H7 (cell line): ENCODE measurements at regions not wholly inside any gene's neighbourhood (a gene's known extent, or its start where the extent isn't known, plus 50 kb on each side); places are given as distances from the start of the nearest gene placed in this dataset.

ENCODE experiments used
- DNase-seq: peaks from one replicate; pipeline ENCODE4 v3.0.0; 2012
- H3K27me3 ChIP-seq: 2 replicates; pipeline ENCODE4 v1.6.0; 2011; ENCODE audit warnings: mild to moderate bottlenecking, low read length; ENCODE audit not compliant: control insufficient read depth, insufficient read depth
- H3K36me3 ChIP-seq: replicated peaks from 2 replicates; pipeline ENCODE4 v1.5.1; 2011; ENCODE audit warnings: low read length; ENCODE audit not compliant: control insufficient read depth, insufficient read depth
- H3K4me3 ChIP-seq: 2 replicates; pipeline ENCODE4 v1.5.1; 2011; ENCODE audit warnings: low read depth, mild to moderate bottlenecking, control low read depth, low read length, moderate library complexity; ENCODE audit not compliant: insufficient read depth

GRCh38 chr7:16993543-16993942 lies 111.8 kb upstream of the AGR3 start:
- no peak for DNase-seq
- no peak overlapping the region for H3K4me3 ChIP-seq
- no peaks in the 10 kb centered on the region for H3K27me3 ChIP-seq

GRCh38 chr7:16998481-16999051 lies 116.8 kb upstream of the AGR3 start:
- H3K4me3 ChIP-seq = no peak overlapping the region
- DNase-seq = no peak
- no peaks in the 10 kb centered on the region for H3K36me3 ChIP-seq
- no peaks in the 10 kb centered on the region for H3K27me3 ChIP-seq

More at GRCh38 chr7:16993543-16993942, 111.8 kb upstream of the AGR3 start:
- H3K36me3 ChIP-seq = no peaks in the 10 kb centered on the region

DNA sequence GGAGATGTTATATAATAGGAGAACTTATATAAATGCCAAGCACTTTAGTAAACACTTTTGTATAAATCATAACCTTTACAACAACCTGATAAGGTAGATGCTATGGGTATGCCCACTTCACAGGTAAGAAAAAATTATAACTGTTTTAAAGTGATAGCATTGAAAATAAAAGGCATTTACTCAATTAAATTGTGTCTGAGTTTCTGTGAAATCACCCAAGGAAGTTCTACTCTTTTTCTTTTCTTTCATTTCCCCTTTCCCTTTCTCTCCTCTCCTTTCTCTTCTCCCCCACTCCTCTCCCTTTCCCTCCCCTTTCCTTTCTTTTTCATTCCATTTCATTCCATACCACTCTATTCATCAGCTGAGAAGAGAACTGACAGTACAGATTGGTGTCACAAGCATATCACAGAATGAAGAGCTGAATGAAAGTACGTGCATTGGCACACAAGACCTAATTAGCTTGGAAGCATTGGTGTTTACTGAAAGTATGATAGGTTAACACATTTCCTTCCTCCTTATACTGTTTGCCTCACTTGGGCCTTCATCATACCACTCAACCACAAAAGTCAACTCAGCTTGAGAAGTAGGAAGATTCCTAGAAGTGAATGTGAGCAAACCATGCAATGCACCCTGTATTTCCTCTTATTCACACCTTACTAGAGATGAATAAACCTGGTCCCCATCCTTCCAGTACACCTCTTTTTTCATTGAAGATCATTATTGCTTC lies 117.9 kb upstream of the AGR3 start:
- H3K4me3 ChIP-seq = no peak overlapping the region
- no peaks in the 10 kb centered on the region for H3K27me3 ChIP-seq
- no peaks in the 10 kb centered on the region for H3K36me3 ChIP-seq
- no peak for DNase-seq

- H3K27me3 ChIP-seq = no peaks in the 10 kb centered on the region
- no peaks in the 10 kb centered on the region for H3K36me3 ChIP-seq
- DNase-seq = no peak
- H3K4me3 ChIP-seq = no peak overlapping the region
Measured at GRCh38 chr7:17005271-17005670, 123.5 kb upstream of the AGR3 start.

DNA sequence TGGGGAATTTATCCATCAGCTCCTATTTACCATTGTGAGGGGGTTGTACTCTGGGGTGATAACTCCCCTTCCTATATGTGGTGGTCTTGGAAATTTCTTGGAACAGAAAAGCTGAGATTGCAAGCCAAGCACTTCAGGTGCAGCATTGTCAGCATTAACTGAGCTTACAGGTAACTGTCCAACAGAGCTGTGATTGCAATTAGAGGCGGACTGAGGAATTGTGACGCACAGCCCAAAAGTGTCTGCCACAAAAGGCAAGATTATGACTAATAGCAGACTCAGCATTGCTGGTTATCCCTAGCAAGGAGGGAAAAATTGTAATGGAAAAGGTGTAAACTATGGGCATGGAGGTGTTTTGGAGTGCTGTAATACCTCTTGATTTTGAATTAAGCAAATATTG lies 126.1 kb upstream of the AGR3 start:
- Histone ChIP-seq H3K36me3 (no peaks in the 10 kb centered on the region), H3K27me3 (no peaks in the 10 kb centered on the region), H3K4me3 (no peak overlapping the region)
- no peak for DNase-seq

DNA sequence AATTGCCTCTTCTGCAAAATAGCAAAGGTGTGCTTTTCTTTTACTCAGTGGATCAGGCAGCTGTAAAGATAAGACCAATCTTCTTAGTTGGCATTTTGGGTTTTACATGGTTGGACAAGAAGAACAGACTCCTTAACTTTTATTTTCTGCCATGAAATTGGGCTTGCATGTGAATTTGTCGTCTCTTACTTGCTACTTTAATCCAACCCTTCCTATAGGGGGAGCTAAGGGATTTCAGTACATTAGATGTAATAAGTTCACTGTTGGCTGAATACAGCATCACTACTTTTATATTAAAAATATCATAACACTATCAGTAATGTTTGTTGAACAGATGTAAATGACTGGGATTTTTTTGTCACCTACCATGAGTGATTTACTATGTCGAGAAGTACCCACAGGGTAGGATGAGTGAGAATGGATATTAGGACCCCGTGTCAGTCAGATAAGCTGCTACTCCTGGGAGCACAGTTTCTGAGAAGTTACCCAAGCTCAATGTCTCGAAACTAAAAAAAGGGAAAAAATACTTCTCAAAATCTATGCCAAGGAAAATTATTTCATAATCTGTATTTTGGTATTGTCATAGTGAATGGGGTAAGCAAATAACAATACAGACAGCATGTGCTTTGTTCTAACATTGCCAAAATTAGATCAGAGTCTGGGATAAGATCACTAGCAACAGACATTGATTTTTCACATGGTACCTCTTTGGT lies 127.4 kb upstream of the AGR3 start:
- no peaks in the 10 kb centered on the region for H3K27me3 ChIP-seq
- no peak for DNase-seq
- H3K36me3 ChIP-seq = no peaks in the 10 kb centered on the region
- H3K4me3 ChIP-seq = no peak overlapping the region

DNA sequence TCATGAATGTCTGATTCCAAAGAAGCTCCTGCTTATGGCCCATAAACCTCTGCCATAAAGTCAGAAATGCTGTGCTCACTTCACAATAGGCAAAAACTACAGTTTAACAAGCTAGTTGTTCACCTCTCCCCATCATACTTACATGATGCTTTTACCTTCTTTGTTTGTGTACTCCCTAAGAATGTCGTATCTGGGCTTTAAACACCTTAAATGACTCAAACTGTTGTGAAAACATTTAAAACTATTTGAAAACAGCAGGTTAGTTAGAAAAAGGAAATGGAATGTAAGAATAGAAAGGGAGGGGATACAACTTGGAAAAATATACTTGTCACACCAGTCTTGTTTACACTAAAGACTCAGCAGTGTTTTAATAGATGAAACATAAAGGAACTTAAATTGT lies 128.2 kb upstream of the AGR3 start:
- no peaks in the 10 kb centered on the region for H3K27me3 ChIP-seq
- no peaks in the 10 kb centered on the region for H3K36me3 ChIP-seq
- DNase-seq = no peak
- no peak overlapping the region for H3K4me3 ChIP-seq

- no peak for DNase-seq
- Histone ChIP-seq H3K4me3 (no peak overlapping the region), H3K36me3 (no peaks in the 10 kb centered on the region), H3K27me3 (no peaks in the 10 kb centered on the region)
Measured at GRCh38 chr7:17010637-17011300, 129.0 kb upstream of the AGR3 start.

- H3K36me3 ChIP-seq = no peaks in the 10 kb centered on the region
- no peak overlapping the region for H3K4me3 ChIP-seq
- DNase-seq = no peak
- H3K27me3 ChIP-seq = no peaks in the 10 kb centered on the region
Measured at GRCh38 chr7:17013204-17013603, 131.4 kb upstream of the AGR3 start.

GRCh38 chr7:17014686-17015085 lies 132.9 kb upstream of the AGR3 start:
- no peak for DNase-seq
- Histone ChIP-seq H3K27me3 (no peaks in the 10 kb centered on the region), H3K36me3 (no peaks in the 10 kb centered on the region), H3K4me3 (no peak overlapping the region)

GRCh38 chr7:17015598-17016031 lies 133.8 kb upstream of the AGR3 start:
- no peak overlapping the region for H3K4me3 ChIP-seq
- H3K27me3 ChIP-seq = no peaks in the 10 kb centered on the region
- no peak for DNase-seq
- H3K36me3 ChIP-seq = no peaks in the 10 kb centered on the region

GRCh38 chr7:17016402-17017010 lies 134.7 kb upstream of the AGR3 start:
- Histone ChIP-seq H3K36me3 (no peaks in the 10 kb centered on the region), H3K4me3 (no peak overlapping the region), H3K27me3 (no peaks in the 10 kb centered on the region)
- DNase-seq = no peak

DNA sequence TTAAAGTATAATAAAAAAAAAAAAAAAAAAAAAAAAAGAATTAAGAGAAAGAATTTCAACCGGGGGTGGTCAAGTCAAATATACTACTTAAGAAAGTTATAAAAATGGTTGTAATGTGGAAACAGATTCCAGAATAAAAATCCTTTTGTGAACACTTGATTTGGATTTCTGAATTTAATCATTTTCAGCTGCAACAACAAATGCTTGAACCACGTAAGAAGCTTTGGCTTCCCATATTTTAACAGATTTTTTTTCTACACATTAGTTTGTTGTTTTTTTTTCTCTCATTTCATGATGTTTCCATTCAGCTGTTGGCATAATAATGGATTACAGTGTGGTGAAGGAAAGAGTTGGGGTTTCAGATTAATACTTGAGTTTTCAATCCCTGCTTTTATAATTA lies 137.3 kb upstream of the AGR3 start:
- Histone ChIP-seq H3K36me3 (no peaks in the 10 kb centered on the region), H3K27me3 (no peaks in the 10 kb centered on the region), H3K4me3 (no peak overlapping the region)
- DNase-seq = no peak

GRCh38 chr7:17020250-17020649 lies 138.5 kb upstream of the AGR3 start:
- Histone ChIP-seq H3K36me3 (no peaks in the 10 kb centered on the region), H3K27me3 (no peaks in the 10 kb centered on the region)
- DNase-seq = no peak

More at GRCh38 chr7:17020250-17020649, 138.5 kb upstream of the AGR3 start:
- H3K4me3 ChIP-seq = no peak overlapping the region
